BE2C (cell line): ENCODE measurements at regions not wholly inside any gene's neighbourhood (a gene's known extent, or its start where the extent isn't known, plus 50 kb on each side); places are given as distances from the start of the nearest gene placed in this dataset.
"Not testable (repeated sequence)": the region's sequence is repeated elsewhere in the genome, so short reads cannot be mapped to it uniquely, and the experiment has no call there.

Experiments used
- DNase-seq: peaks from one replicate; pipeline ENCODE4 v3.0.0-alpha.2; 2020
- H3K27me3 ChIP-seq: fragments of 250-450 bp; sonication (Bioruptor Pico); 2 replicates; pipeline ENCODE4 v1.5.1; 2020; ENCODE audit warnings: mild to moderate bottlenecking
- H3K36me3 ChIP-seq: fragments of 250-450 bp; sonication (Bioruptor Pico); 2 replicates; pipeline ENCODE4 v1.5.1; 2020; ENCODE audit warnings: mild to moderate bottlenecking
- H3K4me1 ChIP-seq: fragments of 250-450 bp; sonication (Bioruptor Pico); 2 replicates; pipeline ENCODE4 v1.5.1; 2020
- H3K4me3 ChIP-seq: 2 replicates; pipeline ENCODE4 v1.5.1; 2011; ENCODE audit warnings: low read depth, low read length
- H3K9me3 ChIP-seq: fragments of 250-450 bp; sonication (Bioruptor Pico); 2 replicates; pipeline ENCODE4 v1.5.1; 2020
- TF ChIP-seq, protein P1 (sequence below): IDR thresholded peaks from 2 replicates; pipeline ENCODE4 v1.5.1; 2012; ENCODE audit warnings: mild to moderate bottlenecking, low read depth, low read length

- H3K4me1 ChIP-seq, H3K4me3 ChIP-seq, H3K27me3 ChIP-seq, H3K36me3 ChIP-seq, H3K9me3 ChIP-seq, DNase-seq: not testable (repeated sequence)
Measured at GRCh38 chr7:65763114-65763513, 109.8 kb upstream of the VKORC1L1 start.

DNA sequence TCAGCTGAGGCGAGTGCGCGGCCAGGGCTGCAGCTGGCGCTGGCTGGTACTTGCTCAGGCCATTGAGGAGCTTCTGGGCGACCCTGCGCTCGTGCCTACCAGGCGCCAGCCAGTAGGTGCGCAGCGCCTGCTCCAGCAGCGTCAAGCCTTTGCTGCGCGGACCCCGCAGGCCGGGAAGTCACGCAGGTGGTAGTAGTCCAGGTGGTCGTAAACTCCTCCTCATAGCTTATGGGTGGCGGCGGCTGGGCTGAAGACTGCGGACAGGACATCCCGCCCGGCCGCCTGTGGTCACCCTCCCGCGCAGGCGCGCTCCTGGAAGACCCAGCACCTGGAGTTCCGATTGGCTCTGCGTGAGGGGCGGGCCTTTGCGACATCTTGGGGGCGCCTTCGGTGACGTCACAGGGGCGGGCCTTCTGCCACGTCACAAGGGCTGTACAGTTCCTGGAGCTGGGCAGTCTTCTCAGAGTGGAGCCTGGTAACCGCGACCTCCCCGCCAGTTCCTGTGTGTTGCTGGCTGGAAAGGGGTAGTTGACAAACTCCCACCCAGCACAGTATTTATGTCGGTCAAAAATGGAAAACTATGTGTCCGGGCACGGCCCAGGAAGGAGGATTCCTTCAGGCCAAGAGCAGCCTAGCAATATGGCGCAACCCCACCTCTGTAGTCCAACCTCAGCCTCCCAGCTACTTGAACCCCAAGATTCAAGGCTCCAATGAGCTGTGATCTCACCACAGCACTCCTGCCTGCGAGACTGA is 102.2 kb upstream of the VKORC1L1 start:
- H3K9me3 ChIP-seq, H3K36me3 ChIP-seq, H3K4me1 ChIP-seq, H3K27me3 ChIP-seq: not testable (repeated sequence)
- H3K4me3 ChIP-seq: peak overlapping the region; percentile 72
- peak; percentile 91 for DNase-seq

- not testable (repeated sequence) for H3K36me3 ChIP-seq, DNase-seq, H3K9me3 ChIP-seq, H3K4me1 ChIP-seq, H3K27me3 ChIP-seq
- H3K4me3 ChIP-seq: peak overlapping the region; percentile 72
Measured at GRCh38 chr7:65771226-65771569, 101.7 kb upstream of the VKORC1L1 start.

- not testable (repeated sequence) for H3K36me3 ChIP-seq, H3K9me3 ChIP-seq, DNase-seq, H3K4me1 ChIP-seq, H3K4me3 ChIP-seq, H3K27me3 ChIP-seq
Measured at GRCh38 chr7:65776677-65777076, 96.2 kb upstream of the VKORC1L1 start.

- H3K4me1 ChIP-seq, DNase-seq, H3K36me3 ChIP-seq, H3K4me3 ChIP-seq, H3K9me3 ChIP-seq, H3K27me3 ChIP-seq: not testable (repeated sequence)
Measured at GRCh38 chr7:65789943-65790342, 82.9 kb upstream of the VKORC1L1 start.

- not testable (repeated sequence) for H3K9me3 ChIP-seq, H3K36me3 ChIP-seq, DNase-seq, H3K4me1 ChIP-seq, H3K4me3 ChIP-seq, H3K27me3 ChIP-seq
Measured at GRCh38 chr7:65791788-65792187, 81.1 kb upstream of the VKORC1L1 start.

- not testable (repeated sequence) for H3K9me3 ChIP-seq, H3K4me3 ChIP-seq, H3K27me3 ChIP-seq, H3K36me3 ChIP-seq, H3K4me1 ChIP-seq, DNase-seq
Measured at GRCh38 chr7:65792726-65793125, 80.1 kb upstream of the VKORC1L1 start.

GRCh38 chr7:65794671-65795391 is 78.0 kb upstream of the VKORC1L1 start:
- H3K4me3 ChIP-seq, H3K9me3 ChIP-seq, H3K27me3 ChIP-seq, H3K36me3 ChIP-seq, H3K4me1 ChIP-seq, DNase-seq: not testable (repeated sequence)

DNA sequence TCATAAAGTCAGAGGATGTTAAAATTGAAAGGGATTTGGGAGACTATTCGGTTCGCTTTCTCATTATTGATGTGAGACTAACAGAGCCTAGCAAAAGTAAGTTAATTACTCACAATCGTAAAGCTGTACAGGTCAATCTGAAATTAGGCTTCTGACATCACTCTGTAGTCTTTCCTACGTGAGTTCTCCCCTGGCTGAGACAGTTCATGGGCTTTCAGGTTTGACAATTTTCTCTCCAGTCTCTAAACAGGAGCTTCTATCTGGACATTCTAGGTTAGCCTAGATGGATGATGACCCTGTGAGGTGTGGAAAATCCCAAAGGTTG is 77.5 kb upstream of the VKORC1L1 start:
- H3K9me3 ChIP-seq, H3K27me3 ChIP-seq, H3K4me3 ChIP-seq, H3K36me3 ChIP-seq, H3K4me1 ChIP-seq, DNase-seq: not testable (repeated sequence)

DNA sequence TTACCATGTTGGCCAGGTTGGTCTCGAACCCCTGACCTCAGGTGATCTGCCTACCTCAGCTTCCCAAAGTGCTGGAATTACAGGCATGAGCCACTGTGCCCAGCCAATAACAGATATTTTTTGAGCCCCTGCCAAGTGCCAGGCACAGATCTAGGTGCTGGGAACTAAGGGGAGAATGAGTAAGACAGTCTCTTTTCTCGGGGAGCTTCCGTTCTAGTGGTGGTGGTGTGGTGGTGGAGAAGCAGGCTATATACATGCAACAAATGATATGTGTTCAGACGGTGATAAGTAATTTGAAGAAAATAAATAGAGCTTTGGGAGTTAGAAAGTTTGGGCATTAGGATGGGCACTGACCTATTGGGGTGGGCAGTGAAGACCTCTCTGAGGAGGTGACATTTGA is 76.7 kb upstream of the VKORC1L1 start:
- H3K27me3 ChIP-seq: no peaks in the 10 kb centered on the region

GRCh38 chr7:65797086-65797485 is 75.8 kb upstream of the VKORC1L1 start:
- not testable (repeated sequence) for H3K4me3 ChIP-seq, H3K36me3 ChIP-seq, DNase-seq, H3K4me1 ChIP-seq, H3K27me3 ChIP-seq, H3K9me3 ChIP-seq

More for the DNA sequence above, 76.7 kb upstream of the VKORC1L1 start:
- no peaks in the 10 kb centered on the region for H3K36me3 ChIP-seq
- H3K4me1 ChIP-seq: no peaks in the 10 kb centered on the region
- H3K4me3 ChIP-seq: no peak overlapping the region
- DNase-seq: no peak
- TF ChIP-seq, protein P1, sequence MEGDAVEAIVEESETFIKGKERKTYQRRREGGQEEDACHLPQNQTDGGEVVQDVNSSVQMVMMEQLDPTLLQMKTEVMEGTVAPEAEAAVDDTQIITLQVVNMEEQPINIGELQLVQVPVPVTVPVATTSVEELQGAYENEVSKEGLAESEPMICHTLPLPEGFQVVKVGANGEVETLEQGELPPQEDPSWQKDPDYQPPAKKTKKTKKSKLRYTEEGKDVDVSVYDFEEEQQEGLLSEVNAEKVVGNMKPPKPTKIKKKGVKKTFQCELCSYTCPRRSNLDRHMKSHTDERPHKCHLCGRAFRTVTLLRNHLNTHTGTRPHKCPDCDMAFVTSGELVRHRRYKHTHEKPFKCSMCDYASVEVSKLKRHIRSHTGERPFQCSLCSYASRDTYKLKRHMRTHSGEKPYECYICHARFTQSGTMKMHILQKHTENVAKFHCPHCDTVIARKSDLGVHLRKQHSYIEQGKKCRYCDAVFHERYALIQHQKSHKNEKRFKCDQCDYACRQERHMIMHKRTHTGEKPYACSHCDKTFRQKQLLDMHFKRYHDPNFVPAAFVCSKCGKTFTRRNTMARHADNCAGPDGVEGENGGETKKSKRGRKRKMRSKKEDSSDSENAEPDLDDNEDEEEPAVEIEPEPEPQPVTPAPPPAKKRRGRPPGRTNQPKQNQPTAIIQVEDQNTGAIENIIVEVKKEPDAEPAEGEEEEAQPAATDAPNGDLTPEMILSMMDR: no peak
- no peaks in the 10 kb centered on the region for H3K9me3 ChIP-seq

DNA sequence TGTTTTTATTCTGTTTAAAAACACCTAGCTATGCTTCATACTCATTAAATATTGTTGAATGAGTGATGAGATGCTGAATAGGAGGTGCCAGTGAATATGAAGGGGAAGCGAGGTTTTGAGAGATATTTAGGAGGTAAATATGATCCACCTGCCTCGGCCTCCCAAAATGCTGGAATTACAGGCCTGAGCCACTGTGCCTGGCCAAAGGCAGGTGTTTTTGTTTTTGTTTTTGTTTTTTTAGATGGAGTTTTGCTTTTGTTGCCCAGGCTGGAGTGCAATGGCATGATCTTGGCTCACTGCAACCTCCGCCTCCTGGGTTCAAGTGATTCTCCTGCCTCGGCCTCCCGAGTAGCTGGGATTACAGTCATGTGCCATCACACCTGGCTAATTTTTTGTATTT is 75.3 kb upstream of the VKORC1L1 start:
- not testable (repeated sequence) for DNase-seq, H3K27me3 ChIP-seq, H3K4me3 ChIP-seq, H3K9me3 ChIP-seq, H3K36me3 ChIP-seq, H3K4me1 ChIP-seq
